ENCODE measurements at regions not wholly inside any gene's neighbourhood (a gene's known extent, or its start where the extent isn't known, plus 50 kb on each side); places are given as distances from the start of the nearest gene placed in this dataset.

GRCh38 chr3:81299481-81299880 is 462.0 kb downstream of the GBE1 start:
- ATAC-seq (no peak), DNase-seq (no peak)
- intact Hi-C loops (cut with DNase I, micrococcal nuclease), result no loop called here

GRCh38 chr3:81295906-81296577 is 465.4 kb downstream of the GBE1 start:
- ATAC-seq, result no peak
- no peak for DNase-seq
- intact Hi-C loops (cut with DNase I, micrococcal nuclease), result no loop called here

GRCh38 chr3:81293156-81293555 is 468.3 kb downstream of the GBE1 start:
- no peak for DNase-seq
- no peak for ATAC-seq
- intact Hi-C loops (cut with DNase I, micrococcal nuclease), result no loop called here

GRCh38 chr3:81291586-81291985 is 469.9 kb downstream of the GBE1 start:
- intact Hi-C loops (cut with DNase I, micrococcal nuclease), result no loop called here
- no peak for DNase-seq
- ATAC-seq, result no peak

GRCh38 chr3:81289676-81290075 is 471.8 kb downstream of the GBE1 start:
- DNase-seq (no peak), ATAC-seq (no peak)
- intact Hi-C loops (cut with DNase I, micrococcal nuclease), result no loop called here

- DNase-seq (no peak), ATAC-seq (no peak)
- intact Hi-C loops (cut with DNase I, micrococcal nuclease), result no loop called here
These were observed 481.7 kb downstream of the GBE1 start for GRCh38 chr3:81279481-81280379.

GRCh38 chr3:81277853-81278252 is 483.6 kb downstream of the GBE1 start:
- DNase-seq (no peak), ATAC-seq (no peak)

GRCh38 chr3:81274671-81275070 is 486.8 kb downstream of the GBE1 start:
- intact Hi-C loops (cut with DNase I, micrococcal nuclease), result no loop called here
- no peak for ATAC-seq

More at GRCh38 chr3:81277853-81278252, 483.6 kb downstream of the GBE1 start:
- intact Hi-C loops (cut with DNase I, micrococcal nuclease), result no loop called here

GRCh38 chr3:81270603-81271379 is 490.7 kb downstream of the GBE1 start:
- intact Hi-C loops (cut with DNase I, micrococcal nuclease), result no loop called here
- ATAC-seq, result no peak
- DNase-seq, result no peak

More at GRCh38 chr3:81274671-81275070, 486.8 kb downstream of the GBE1 start:
- no peak for DNase-seq

- ATAC-seq (no peak), DNase-seq (no peak)
- intact Hi-C loops (cut with DNase I, micrococcal nuclease), result no loop called here
These were observed 492.9 kb downstream of the GBE1 start for GRCh38 chr3:81268526-81268925.

GRCh38 chr3:81261996-81262395 is 499.4 kb downstream of the GBE1 start:
- DNase-seq (no peak), ATAC-seq (no peak)
- intact Hi-C loops (cut with DNase I, micrococcal nuclease), result no loop called here

GRCh38 chr3:81255463-81255862 is 506.0 kb downstream of the GBE1 start:
- DNase-seq (no peak), ATAC-seq (no peak)
- intact Hi-C loops (cut with DNase I, micrococcal nuclease), result no loop called here

GRCh38 chr3:81251096-81251495 is 510.3 kb downstream of the GBE1 start:
- intact Hi-C loops (cut with DNase I, micrococcal nuclease), result no loop called here
- DNase-seq (no peak), ATAC-seq (no peak)

- DNase-seq, result no peak
- intact Hi-C loops (cut with DNase I, micrococcal nuclease), result no loop called here
These were observed 511.9 kb downstream of the GBE1 start for GRCh38 chr3:81249540-81250029.

GRCh38 chr3:81245501-81245900 is 515.9 kb downstream of the GBE1 start:
- intact Hi-C loops (cut with DNase I, micrococcal nuclease), result no loop called here
- DNase-seq (no peak), ATAC-seq (no peak)

More at GRCh38 chr3:81249540-81250029, 511.9 kb downstream of the GBE1 start:
- peak; percentile 96 for ATAC-seq

- ATAC-seq, result no peak
- DNase-seq, result no peak
These were observed 516.4 kb downstream of the GBE1 start for GRCh38 chr3:81245043-81245442.

GRCh38 chr3:81244231-81244630 is 517.2 kb downstream of the GBE1 start:
- DNase-seq (no peak), ATAC-seq (no peak)
- intact Hi-C loops (cut with DNase I, micrococcal nuclease), result no loop called here

More at GRCh38 chr3:81245043-81245442, 516.4 kb downstream of the GBE1 start:
- intact Hi-C loops (cut with DNase I, micrococcal nuclease), result no loop called here

GRCh38 chr3:81242871-81243270 is 518.6 kb downstream of the GBE1 start:
- ATAC-seq (peak; percentile 45), DNase-seq (no peak)
- intact Hi-C loops (cut with DNase I, micrococcal nuclease), result no loop called here

- intact Hi-C loops (cut with DNase I, micrococcal nuclease), result no loop called here
These were observed 524.3 kb downstream of the GBE1 start for GRCh38 chr3:81237181-81237580.

More at GRCh38 chr3:81237181-81237580, 524.3 kb downstream of the GBE1 start:
- ATAC-seq, result no peak
- DNase-seq, result no peak
